Mesothelial cell of epicardium (in vitro differentiated cells): ENCODE measurements at regions not wholly inside any gene's neighbourhood (a gene's known extent, or its start where the extent isn't known, plus 50 kb on each side); places are given as distances from the start of the nearest gene placed in this dataset.

Experiments used
- DNase-seq, 2 experiments: peaks; one replicate each; pipeline ENCODE4 v3.0.0; 2021; ENCODE audit warnings: low spot score in 2 of 2; ENCODE audit not compliant: unreplicated experiment in 2 of 2
- H3K27ac Mint-ChIP-seq: 2 replicates; pipeline ENCODE4 v1.8.0; 2021; ENCODE audit warnings: mixed read lengths
- H3K27me3 Mint-ChIP-seq: 2 replicates; pipeline ENCODE4 v1.8.0; 2021; ENCODE audit warnings: low read depth, mixed read lengths
- H3K36me3 Mint-ChIP-seq: 2 replicates; pipeline ENCODE4 v1.8.0; 2021; ENCODE audit warnings: mixed read lengths
- H3K4me1 Mint-ChIP-seq: 2 replicates; pipeline ENCODE4 v1.8.0; 2021; ENCODE audit warnings: mixed read lengths
- H3K4me3 Mint-ChIP-seq: 2 replicates; pipeline ENCODE4 v1.8.0; 2021; ENCODE audit warnings: mild to moderate bottlenecking, moderate library complexity, mixed read lengths
- H3K9me3 Mint-ChIP-seq: 2 replicates; pipeline ENCODE4 v1.8.0; 2021; ENCODE audit warnings: mixed read lengths
- TF ChIP-seq, protein P1 (sequence below): fragments of 200-600 bp; sonication (generic); IDR thresholded peaks from one replicate; pipeline ENCODE4 v1.5.0; 2021; ENCODE audit warnings: antibody characterized with exemption; ENCODE audit not compliant: unreplicated experiment

DNA sequence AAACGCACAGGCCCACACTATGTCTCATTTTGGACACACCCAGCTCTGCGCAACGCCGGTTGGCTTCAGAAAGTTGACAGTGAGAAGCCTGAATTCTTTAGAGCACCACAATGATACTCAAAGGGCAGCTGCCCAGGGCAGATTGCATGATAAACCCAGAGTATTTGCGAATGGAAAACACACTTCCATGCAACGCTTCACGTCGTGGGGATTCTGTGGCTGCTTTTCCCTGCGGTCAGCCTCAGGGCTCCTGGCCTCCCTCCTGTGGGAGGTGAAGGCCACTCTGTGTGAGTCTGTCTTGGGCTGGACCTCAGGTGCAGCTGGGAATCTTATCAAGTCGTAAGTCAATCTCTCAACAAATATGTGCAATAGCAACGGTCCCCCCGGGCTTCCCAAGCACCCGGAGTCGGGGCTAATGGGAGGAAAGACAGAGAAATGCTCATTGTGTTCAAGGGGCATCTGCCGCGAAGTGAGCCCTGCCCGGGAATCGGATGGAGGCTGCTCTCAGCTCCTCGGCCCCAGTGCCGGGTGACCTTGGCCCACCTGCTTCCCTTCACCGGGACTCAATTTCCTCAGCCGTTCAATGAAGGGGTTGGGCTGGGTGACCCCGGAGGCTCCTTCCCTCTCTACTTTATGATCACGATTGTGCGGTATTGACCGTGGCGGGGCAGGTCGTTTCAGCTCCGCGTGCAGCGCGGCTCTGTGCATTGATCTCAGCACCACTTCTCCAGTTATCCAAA lies 623.6 kb downstream of the BRD1 start:
- Mint-ChIP-seq H3K9me3 (no peaks in the 10 kb centered on the region), H3K4me3 (no peak overlapping the region), H3K4me1 (no peaks in the 10 kb centered on the region), H3K27ac (no peak overlapping the region), H3K36me3 (no peaks in the 10 kb centered on the region), H3K27me3 (peaks cover 22% of the 10 kb centered on the region)
- TF ChIP-seq, protein P1, sequence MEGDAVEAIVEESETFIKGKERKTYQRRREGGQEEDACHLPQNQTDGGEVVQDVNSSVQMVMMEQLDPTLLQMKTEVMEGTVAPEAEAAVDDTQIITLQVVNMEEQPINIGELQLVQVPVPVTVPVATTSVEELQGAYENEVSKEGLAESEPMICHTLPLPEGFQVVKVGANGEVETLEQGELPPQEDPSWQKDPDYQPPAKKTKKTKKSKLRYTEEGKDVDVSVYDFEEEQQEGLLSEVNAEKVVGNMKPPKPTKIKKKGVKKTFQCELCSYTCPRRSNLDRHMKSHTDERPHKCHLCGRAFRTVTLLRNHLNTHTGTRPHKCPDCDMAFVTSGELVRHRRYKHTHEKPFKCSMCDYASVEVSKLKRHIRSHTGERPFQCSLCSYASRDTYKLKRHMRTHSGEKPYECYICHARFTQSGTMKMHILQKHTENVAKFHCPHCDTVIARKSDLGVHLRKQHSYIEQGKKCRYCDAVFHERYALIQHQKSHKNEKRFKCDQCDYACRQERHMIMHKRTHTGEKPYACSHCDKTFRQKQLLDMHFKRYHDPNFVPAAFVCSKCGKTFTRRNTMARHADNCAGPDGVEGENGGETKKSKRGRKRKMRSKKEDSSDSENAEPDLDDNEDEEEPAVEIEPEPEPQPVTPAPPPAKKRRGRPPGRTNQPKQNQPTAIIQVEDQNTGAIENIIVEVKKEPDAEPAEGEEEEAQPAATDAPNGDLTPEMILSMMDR, result no peak
- DNase-seq, result peak; percentile 5 to 31

DNA sequence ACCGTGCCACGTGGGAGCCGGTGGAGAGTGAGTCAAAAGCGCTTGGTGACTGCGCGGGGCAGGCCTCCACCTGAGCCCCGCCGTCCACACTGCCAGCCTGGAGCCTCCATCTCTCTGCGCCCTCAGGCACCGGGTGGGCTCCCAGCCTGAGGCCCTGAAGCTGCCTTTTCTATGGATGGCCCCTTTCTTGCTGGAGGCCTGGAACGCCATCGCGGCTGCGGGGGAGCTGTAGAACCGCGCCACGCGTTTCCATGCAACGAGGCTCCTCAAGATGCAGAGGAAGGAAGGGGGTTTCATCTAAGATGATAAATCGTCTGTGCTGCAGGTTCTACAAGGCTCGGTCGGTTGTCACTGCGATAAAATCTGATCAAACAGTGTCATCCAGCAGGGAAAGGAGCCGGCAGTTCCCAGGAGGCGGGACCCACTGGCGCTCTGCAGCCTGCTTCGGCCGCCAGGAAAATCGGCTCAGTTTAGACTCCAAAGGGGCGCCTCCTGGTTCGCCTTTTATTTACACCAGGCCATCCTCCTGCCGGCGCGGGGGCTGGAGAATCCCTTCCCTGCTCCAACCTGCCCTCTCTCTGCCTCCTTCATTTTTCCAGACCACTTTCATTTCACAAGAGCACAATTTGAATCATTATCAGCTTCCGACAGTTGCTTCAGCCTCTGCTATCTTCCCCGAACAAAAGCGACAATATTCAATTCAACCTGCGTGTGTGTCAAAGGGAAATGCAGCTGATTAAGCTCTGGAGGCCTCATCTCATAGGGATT lies 624.4 kb downstream of the BRD1 start:
- no peaks in the 10 kb centered on the region for H3K4me1 Mint-ChIP-seq

DNA sequence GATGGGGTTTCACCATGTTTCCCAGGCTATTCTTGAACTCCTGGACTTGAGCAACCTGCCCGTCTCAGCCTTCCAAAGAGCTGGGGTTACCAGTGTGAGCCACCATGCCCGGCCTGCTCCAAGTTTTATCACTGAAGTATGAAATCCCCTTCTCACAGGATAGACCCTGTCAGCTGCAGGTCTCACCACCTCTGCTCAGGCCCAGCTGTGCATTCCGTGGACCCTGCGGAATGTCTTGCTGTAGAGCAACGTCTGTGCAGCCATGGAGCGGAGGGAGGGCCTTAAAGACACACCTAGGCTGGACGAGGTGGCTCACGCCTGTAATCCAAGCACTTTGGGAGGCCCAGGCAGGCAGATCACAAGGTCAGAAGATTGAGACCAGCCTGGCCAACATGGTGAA lies 625.4 kb downstream of the BRD1 start:
- H3K9me3 Mint-ChIP-seq, result no peaks in the 10 kb centered on the region
- TF ChIP-seq, protein P1, result no peak
- peaks cover 40% of the 10 kb centered on the region for H3K27me3 Mint-ChIP-seq
- no peaks in the 10 kb centered on the region for H3K36me3 Mint-ChIP-seq
- H3K4me1 Mint-ChIP-seq, result no peaks in the 10 kb centered on the region
- H3K4me3 Mint-ChIP-seq, result no peak overlapping the region
- H3K27ac Mint-ChIP-seq, result no peak overlapping the region
- DNase-seq, result peak; percentile 13 to 19

More for the DNA sequence above, 624.4 kb downstream of the BRD1 start:
- H3K27me3 Mint-ChIP-seq, result peaks cover 30% of the 10 kb centered on the region
- peak; percentile 9 to 28 for DNase-seq
- no peak overlapping the region for H3K27ac Mint-ChIP-seq
- no peaks in the 10 kb centered on the region for H3K36me3 Mint-ChIP-seq
- TF ChIP-seq, protein P1, result no peak
- no peaks in the 10 kb centered on the region for H3K9me3 Mint-ChIP-seq
- no peak overlapping the region for H3K4me3 Mint-ChIP-seq

DNA sequence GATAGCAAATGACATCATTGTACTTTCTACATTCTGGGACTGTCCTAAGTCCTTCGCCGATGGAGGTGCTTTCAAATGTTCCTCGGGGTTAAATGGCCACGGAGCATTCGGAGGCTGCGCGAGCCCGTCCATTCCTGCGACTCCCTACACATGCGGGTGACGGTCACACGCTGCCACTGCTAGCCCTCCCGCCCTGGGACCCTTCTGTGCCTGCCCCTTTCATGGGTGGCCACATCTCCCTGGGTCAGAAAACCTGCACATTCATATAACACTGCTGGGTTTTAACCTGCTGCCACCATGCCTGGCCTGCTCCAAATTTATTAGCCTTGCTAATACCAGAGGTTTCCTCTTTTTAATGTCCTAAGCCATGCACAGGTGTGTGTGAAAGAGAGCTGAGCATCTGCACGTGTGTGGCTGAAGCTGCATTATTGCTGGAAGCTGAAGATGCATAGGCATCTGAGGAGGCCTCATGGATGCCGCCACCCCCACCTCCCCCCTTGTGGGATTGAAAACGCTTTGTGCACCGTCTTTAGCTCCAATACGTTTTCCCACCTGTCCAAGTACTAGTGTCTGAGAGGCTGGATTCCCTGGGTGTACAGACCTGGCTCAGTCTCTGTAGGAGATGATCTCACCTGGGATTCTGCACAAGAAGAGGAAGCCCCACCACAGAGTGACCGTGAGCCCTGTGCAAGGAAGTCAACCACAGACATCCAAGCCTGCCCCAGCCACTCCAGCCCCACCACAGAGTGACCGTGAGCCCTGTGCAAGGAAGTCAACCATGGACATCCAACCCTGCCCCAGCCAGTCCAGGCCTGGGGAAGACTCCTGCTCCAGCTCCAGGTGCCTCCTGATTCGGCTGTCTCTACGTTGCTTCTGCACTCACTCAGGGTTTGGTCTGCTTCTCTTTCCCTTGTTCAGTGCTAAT lies 626.4 kb downstream of the BRD1 start:
- Mint-ChIP-seq H3K27ac (no peak overlapping the region), H3K4me3 (no peak overlapping the region), H3K9me3 (no peaks in the 10 kb centered on the region), H3K36me3 (no peaks in the 10 kb centered on the region), H3K27me3 (peaks cover 47% of the 10 kb centered on the region), H3K4me1 (no peaks in the 10 kb centered on the region)
- peak; percentile 1 to 14 for DNase-seq
- TF ChIP-seq, protein P1, result no peak

DNA sequence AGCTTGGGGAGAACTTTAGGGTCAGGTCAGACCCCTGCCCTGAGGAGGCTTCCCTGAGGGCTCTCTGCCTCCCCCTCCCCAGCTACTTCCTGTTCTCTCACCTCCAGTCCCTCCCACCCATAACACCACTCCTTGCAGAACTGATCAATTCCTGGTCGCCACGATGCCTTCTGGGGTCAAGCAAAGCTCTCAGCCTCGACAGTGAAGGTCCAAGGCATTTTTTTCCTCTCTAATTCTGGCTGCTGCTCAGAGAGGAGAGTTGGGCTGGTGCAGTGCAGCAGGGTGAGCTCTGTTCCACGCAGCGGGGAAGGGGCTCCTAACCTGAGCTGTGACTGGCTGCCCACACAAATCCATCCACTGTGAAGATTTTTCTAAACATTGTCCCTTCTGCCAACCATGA lies 628.4 kb downstream of the BRD1 start:
- Mint-ChIP-seq H3K27ac (no peak overlapping the region), H3K4me3 (no peak overlapping the region), H3K9me3 (no peaks in the 10 kb centered on the region), H3K27me3 (peaks cover 56% of the 10 kb centered on the region), H3K4me1 (no peaks in the 10 kb centered on the region), H3K36me3 (no peaks in the 10 kb centered on the region)
- TF ChIP-seq, protein P1, result no peak
- DNase-seq, result peak in 1 of 2 experiments; percentile 4
